GM12874 (cell line): ENCODE measurements at regions not wholly inside any gene's neighbourhood (a gene's known extent, or its start where the extent isn't known, plus 50 kb on each side); places are given as distances from the start of the nearest gene placed in this dataset.

Source experiments
- CTCF ChIP-seq: IDR thresholded peaks from 2 replicates; pipeline ENCODE4 v1.5.1; 2011; ENCODE audit warnings: low read depth, mild to moderate bottlenecking, control low read depth, low read length, moderate library complexity; ENCODE audit not compliant: insufficient read depth

- no peak for TF ChIP-seq CTCF
Measured at GRCh38 chr13:74084375-74084935, 49.7 kb downstream of the KLF12 start.

DNA sequence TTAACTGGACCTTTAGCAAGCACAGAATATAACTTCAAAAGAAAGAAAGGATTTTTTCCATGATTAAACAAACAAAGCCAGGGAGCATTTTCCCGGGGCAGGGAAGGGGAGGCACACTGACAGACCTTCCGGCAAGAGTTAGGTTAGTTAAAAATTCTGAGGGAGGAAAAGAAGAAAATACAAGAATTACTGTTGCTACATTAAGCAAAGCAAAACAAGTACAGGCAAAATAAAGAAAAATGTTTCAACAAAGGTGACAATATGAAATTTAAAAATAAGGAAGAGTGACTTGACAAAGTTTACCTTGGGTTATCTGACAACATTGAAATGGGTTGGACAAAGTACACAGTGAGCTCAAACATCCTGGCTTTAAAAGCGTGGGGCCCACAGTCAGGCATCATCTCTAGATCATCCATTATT, 51.5 kb downstream of the KLF12 start:
- TF ChIP-seq CTCF = no peak

- TF ChIP-seq CTCF = no peak
Measured at GRCh38 chr13:74080762-74081161, 53.4 kb downstream of the KLF12 start.

DNA sequence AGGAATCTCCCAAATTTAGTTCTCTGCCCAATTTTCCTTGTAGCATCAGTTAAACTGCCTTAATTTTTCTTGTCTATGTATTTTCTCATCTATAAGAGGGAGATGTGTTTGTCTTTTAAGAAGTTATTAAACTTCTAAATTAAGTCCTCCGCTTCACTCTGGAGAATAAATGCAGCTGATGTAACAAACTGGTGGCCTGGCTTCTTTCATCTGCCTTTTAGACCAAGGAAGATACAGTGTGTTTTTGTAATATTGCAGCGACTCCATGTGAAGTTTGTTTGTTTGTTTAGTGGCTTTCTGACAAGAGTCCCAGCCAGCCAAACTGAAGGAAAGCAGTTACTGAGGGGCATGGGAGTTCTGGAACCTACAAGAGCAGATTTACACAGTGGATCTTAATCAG, 56.4 kb downstream of the KLF12 start:
- TF ChIP-seq CTCF = no peak

DNA sequence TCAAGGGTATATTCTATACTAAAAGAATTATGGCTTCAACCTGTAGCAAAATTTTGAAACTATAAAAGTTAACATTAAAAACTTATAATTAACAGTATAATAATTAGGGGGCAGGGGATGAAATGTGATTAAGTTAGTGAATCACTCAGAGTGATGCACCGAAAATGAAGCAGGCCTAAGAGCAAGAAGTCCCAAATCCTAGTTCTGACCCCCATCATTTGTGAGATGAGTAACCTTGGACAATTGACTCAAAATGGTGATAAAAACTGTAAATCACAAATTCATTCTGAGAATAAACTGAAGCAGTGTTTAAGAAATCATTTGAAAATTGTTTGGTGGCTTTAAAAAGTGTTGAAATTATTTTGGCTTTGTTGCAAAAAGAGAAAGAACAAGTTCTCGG, 56.8 kb downstream of the KLF12 start:
- no peak for TF ChIP-seq CTCF

DNA sequence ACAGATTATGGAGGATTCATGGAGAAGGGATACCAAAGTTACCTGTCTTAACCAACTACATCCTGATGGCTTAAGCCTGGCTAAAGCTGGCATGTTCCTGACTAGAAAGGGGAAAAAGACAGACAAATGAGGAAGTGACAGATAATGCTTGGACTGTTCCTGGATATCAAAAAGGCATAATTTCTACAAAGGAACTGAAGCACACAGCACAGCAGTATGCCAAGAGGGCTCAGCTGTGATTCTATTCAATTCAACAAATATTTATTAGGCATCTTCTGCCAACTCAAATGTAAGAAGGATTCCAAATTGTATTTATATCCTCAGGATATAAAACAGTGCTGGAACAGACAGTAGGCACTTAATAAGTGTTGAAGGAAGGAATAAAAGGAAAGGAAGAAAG, 59.5 kb downstream of the KLF12 start:
- no peak for TF ChIP-seq CTCF

GRCh38 chr13:74073274-74073673, 60.9 kb downstream of the KLF12 start:
- no peak for TF ChIP-seq CTCF
